Right forelimb (tissue), 1 donor: ENCODE measurements at regions not wholly inside any gene's neighbourhood (a gene's known extent, or its start where the extent isn't known, plus 50 kb on each side); places are given as distances from the start of the nearest gene placed in this dataset.

Source experiments
- DNase-seq: peaks from one replicate; pipeline ENCODE4 v3.0.0-alpha.2; 2018

DNA sequence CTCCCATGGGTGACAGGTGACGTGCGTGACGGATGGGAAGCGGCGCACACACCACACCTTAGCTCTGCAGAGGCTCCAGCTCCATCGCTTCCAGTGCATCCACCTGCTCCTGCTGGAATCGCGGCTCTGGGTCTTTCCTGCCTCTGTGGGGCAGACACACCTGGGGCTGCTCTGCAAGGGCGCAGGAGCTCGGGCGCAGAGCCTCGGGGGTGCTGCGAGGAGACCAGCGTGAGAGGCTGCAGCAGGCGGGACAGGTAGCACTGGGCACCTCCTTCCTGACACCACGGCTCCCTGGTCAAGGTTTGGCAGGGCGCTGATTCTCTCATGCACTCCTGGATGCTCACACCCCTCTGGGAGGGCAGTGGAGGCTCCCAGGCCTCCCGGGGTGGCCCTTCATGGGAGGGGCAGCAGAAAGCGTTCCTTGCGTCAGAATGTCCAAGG is 1494.3 kb downstream of the BRD1 start:
- DNase-seq: no peak

- DNase-seq: no peak
These were observed 1495.0 kb downstream of the BRD1 start for GRCh38 chr22:48332438-48333322.

DNA sequence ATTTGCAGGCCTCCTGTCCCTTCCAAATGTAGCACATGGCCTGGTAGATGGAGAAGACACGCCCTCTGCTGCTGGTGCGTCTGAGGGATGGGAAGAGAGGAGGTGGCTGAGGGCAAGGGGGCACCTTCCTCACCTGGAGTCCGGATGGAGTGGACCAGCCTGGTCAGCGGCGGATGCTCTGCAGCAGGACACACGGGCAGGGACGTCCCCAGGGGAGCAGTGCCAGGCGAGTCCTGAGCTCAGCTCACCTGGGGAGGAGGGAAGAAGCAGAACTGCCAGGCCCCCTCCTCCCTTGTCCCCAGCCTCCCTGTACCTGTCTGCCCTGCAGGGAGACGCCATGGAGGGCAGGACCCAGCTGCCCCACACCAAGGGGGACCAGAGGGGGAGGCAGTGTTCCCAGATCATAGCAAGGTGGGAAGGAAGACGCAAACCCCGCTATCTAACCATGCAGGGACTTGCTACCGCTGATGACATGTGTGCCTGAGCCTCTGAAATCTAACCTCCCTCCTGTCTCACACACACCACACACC is 1495.9 kb downstream of the BRD1 start:
- no peak for DNase-seq

GRCh38 chr22:48331266-48331665 is 1496.4 kb downstream of the BRD1 start:
- DNase-seq: no peak

DNA sequence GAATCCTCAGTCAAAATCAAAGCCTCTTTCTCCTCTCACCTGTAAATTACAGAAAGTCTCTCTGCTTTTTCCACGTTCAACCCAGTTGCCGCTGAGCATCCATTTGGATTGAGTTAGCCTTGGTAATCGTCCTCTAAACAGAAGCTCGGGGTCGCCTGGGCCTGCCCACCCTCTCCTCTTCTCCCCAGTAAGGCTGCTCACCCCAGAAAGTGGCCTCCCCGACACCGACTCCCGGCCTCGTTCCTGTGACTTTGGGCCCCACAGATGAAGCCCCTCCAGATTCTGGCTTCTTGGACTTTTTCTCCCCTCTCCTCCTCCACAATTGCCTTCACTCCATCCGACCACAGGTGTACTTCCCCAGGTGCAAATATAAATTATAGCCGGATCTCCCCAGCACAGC is 1500.0 kb downstream of the BRD1 start:
- DNase-seq: no peak

- no peak for DNase-seq
These were observed 1503.9 kb downstream of the BRD1 start for GRCh38 chr22:48323746-48324145.

DNA sequence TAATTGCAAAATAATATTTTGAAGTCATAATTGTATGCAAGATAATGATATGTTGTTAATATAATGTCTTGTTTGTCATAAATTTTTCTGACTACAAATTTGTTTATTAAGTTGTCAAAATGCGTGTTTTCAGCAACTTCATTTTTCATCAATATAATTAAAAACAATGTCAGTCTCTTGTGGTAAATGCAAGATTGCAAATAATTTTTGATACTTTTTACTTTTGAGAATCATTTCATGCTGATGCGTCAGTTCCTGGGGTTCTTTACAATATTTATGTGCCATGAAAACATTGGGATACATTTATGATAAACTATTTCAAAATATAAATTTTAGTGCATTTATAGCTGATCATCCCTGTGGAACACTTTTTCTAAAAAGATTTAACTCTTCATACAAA is 1504.8 kb downstream of the BRD1 start:
- DNase-seq: no peak

DNA sequence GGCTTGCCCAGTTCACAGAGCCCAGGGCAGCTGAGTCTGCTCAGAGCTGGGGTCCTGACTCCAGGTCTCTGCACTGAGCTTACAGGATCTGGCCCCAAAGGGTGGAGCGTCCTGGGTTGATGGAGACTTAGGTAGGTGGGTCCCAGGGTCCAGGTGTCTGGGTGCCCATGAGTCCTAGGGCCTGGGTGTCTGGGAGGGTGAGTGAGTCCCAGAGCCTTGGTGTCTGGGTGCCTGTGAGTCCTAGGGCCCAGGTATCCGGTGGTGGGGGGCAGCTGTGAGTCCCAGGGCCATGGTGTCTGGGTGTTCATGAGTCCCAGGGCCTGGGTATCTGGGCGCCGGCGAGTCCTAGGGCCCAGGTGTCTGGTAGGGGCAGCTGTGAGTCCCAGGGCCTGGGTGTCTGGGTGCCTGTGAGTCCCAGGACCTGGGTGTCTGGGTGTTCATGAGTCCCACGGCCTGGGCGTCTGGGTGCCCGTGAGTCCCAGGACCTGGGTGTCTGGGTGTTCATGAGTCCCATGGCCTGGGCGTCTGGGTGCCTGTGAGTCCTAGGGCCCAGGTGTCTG is 1505.6 kb downstream of the BRD1 start:
- DNase-seq: no peak

- no peak for DNase-seq
These were observed 1506.8 kb downstream of the BRD1 start for GRCh38 chr22:48320683-48321451.

- DNase-seq: no peak
These were observed 1507.5 kb downstream of the BRD1 start for GRCh38 chr22:48320048-48320682.

- DNase-seq: no peak
These were observed 1508.2 kb downstream of the BRD1 start for GRCh38 chr22:48319321-48320047.

DNA sequence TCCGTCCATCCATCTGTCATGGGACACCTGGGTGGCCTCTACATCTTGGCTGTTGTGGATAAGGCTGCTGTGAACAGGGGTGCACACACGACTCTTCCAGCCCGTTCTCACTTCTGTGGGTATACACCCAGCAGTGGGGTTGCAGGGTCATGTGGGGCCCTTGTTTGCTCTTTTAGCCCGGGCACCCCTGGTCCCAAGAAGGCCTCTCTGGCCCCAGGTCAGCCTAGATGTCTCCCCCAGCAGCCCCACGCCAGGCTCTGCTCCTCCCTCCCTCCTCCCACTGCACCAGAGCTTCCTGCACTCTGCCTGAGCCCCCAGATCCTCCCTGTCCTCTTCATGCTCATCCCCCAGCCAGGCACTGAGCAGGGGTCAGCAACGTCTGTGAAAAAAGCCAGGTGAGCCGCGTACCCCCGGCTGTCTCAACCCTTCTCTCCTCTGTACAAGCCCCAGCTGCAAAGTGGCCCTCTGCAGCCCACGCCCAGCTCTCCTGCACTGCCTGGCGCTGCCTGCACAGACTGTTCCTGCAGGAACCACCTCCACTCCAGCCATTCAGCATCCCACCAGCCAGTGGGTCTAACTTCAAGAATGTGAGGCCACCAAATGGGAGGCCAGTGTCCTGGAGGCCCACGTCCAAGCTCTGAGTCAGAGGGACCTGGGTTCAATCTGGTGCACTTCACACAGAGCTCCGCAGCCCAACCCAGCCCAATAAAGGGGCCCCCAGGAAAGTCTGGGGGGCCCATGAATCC is 1508.9 kb downstream of the BRD1 start:
- no peak for DNase-seq

- no peak for DNase-seq
These were observed 1509.5 kb downstream of the BRD1 start for GRCh38 chr22:48318173-48318572.

DNA sequence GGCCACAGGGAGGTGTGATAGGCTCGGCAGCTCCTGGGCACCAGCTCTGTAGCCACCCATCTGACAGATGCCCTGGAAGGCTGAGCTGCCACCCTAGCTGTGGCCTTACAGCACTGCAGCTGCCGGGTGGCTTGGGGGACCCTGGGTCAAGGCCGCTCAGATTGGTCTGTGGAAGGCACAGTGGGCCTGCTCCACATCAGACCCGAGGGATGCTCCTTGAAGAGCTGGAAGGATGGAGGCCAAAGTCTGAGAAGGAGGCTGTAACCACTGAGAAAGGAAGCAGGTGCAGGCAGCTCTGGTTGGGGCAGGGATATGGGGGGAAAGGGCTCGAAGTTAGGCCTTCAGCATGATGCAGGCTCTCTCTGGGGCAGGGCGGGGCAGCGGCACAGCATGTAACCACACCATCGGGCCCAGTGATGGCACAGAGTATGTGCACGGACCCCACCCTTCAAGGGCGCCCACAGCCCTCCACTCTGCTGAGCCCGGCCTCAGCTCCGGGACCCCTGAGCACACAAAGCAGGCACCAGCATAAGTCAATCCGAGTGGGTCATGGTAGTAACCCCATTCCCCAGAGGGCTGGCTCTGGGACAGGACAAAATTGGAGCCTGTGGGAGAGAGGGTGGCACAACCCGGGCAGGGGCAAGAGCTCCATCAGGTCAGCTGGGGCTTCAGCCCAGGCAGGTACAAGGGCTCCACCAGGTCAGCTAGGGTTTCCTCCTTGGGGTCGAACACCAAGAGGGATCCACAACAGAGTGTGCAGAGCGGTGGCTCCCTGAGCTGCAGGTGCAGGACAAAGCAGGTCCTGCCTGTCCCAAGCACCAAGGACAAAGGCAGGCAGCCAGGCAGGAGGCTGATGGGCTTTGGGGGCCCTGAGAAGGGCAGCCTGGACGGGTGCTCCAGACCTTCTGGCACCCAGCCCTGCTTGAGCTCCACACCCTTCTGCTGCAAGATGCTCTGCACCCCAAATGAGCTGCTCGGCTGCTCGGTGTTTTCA is 1511.1 kb downstream of the BRD1 start:
- no peak for DNase-seq

GRCh38 chr22:48315439-48316256 is 1512.0 kb downstream of the BRD1 start:
- no peak for DNase-seq

- no peak for DNase-seq
These were observed 1513.6 kb downstream of the BRD1 start for GRCh38 chr22:48314073-48314472.

DNA sequence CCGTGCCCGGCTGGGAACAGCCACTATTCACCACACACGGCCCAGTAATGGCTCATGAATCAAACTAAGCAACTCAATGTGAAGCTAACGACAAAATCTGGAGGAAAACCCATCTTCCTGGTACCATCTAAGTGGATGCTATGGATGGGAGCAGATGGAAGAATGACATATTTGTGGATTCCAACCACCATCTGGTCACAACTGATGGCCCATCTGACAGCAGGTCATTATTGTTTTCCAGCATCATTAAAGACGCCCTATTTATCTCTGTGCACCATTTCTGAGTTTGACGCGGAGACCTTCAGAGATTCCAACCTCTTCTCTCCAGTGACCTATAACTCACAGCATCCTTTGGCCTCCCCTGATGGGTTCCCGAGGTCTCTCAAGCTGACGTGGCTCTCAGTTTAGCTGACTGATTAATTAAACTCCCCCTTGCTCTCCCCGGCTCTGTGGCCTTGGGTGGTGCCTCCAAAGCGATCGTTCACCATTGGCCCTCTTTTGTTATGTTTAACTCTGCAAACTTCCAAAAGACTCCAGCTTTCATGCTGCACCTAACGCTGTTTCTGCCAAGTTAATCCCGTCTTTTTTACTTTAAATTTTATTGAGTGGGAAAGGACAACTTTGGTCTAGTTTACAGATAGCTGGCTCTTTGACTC is 1514.4 kb downstream of the BRD1 start:
- no peak for DNase-seq

GRCh38 chr22:48310740-48311139 is 1516.9 kb downstream of the BRD1 start:
- DNase-seq: no peak

GRCh38 chr22:48310289-48310688 is 1517.4 kb downstream of the BRD1 start:
- DNase-seq: no peak
